Hindlimb muscle (tissue), 1 donor: ENCODE measurements at regions not wholly inside any gene's neighbourhood (a gene's known extent, or its start where the extent isn't known, plus 50 kb on each side); places are given as distances from the start of the nearest gene placed in this dataset.
A peak's percentile ranks its signal among the peaks of the same experiment; 100 is the strongest.
"Not testable (repeated sequence)": the region's sequence is repeated elsewhere in the genome, so short reads cannot be mapped to it uniquely, and the experiment has no call there.

ENCODE experiments used
- DNase-seq: peaks from one replicate; pipeline ENCODE4 v3.0.0-alpha.2; 2013

DNA sequence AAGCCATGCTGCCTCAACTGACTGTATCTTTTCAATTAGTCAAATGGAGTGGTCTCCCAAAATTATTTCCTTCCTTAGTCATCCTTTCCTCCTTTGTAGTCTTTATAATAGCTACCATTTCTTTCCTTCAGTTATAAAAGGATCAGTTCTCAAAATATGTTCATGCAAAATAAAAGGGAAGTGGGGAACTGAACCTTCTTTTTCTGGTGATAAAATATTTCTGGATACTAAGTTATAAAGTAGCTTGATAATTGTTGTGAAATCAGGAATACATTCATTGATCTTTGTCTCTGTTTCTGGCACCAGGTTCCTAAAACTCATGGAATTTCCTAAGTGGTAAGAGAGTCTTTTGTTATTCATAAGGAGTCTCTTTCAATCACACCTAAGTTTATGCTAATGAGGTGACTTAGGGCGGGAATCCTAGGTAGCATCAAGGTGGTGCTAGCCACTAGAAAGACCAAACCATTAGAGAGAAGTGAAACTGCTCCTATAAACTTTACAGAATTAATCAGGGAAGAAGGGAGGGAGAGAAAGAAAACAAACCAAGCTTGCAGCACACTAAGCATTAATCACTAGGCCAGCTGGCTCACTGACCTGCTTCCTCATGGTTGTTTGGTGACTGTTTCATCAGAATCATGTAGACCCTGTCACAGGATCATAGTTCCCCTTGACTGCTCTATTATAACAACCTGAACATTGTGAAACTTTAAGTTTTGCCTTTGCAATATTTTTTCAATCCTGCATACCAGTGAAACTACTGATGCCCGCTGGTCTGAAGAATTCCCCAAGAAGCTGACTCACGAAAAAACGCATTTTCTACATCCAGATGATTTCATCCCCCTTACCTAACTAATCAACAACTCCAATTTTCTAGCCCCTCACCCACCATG lies 161.6 kb upstream of the PTBP2 start:
- DNase-seq, result no peak

DNA sequence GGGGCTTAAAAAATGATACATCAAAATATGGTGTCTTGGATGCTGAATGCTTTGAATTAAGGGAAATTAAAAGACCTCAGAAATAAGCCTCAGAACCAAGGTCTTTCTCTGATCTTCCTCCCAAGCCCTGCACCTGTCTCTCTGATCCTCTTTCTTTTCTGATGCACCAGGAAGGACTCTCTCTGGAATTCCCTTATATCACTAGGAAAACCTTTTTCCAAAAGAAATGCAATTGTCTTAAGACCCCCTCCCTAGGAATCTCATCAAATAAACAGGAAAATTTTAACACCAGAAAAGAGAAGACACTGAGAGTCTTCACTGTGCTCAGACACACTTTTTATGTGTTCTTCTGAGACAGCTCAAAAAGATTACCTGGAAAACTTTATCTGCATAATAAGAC lies 159.5 kb upstream of the PTBP2 start:
- DNase-seq, result no peak

DNA sequence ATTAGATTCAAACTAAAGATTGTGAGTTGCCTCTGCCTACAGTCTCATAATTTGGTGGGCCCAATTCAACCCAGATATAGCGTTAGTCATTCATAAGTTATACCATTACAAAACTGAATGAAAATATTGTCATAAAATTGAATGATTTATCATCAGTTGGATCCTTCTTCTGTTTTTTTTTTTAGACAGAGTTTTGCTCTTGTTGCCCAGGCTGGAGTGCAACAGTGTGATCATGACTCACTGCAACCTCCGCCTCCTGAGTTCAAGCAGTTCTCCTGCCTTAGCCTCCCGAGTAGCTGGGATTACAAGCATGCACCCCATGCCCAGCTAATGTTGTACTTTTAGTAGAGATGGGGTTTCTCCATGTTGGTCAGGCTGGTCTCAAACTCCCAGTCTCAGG lies 157.2 kb upstream of the PTBP2 start:
- DNase-seq, result not testable (repeated sequence)

DNA sequence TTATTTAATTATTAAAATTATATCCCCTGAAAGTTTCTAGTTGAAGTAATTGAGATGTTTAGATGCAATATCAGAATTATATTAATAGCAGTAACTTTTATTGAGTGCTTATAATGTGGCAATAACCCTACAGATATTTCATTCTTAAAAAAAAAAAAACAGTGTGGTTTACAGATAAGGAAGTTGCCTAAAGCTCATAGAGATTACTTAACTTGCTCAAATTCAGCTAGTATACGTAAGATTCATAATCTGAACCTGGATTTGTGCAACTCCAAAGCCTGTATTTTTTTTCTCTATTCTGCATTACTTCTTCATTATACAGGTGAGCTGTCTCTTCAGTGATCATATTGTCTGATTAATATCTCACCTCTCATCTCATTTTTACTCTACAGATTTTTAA lies 156.0 kb upstream of the PTBP2 start:
- DNase-seq, result no peak

DNA sequence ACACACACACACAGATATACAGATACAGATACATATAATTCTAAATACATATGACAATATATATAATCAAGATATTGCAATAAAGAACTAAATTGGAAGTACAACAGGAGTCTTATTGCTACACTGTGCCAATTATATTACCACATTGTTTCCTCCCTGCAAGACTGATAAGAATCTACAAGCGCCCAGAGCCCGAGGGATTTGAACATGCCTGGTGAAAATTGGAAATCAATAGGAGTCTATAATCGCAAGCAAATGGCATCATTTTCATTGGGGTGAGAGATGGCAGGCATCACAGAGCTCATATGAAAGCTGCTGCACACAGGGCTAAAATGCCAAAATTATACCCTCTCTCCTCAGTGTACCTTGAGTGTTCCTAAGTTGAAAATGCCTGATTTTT lies 152.9 kb upstream of the PTBP2 start:
- no peak for DNase-seq

DNA sequence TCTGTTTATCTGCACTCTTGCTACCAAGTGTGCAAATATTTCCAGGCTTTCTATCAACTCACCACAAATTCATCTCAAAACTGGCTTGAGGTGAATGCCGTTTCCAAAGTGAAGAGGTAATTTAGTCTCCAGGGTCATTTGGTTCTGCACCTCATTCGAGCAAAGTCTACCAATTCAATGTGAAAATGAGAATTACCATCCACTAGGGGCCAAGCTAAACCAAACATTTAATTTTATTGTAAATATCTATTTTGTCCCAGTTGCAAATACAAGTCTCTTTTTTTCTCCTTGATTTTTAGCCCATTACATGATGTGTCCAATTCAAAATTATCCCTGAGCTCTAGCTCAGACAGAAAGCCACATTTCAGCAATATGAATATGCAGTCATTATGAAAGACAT lies 152.3 kb upstream of the PTBP2 start:
- DNase-seq, result no peak

DNA sequence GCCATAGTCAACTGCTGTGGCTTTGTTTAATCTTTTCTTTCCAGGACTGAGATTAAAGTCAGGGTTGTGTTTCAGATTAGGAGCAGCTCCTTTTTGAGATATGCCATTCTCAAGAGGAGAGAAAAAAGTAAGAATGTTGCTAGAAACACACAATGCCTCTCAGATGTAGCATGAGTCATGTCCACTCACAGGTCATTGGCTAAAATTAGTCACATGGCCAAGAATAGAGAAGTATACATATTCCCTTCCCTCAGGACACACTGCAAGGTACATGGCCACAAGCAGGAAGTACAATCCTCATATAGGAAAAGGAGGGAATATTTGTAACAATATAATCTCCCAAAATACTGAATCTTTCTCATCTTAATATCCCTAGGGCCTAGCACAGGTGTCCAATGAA lies 141.9 kb upstream of the PTBP2 start:
- no peak for DNase-seq

DNA sequence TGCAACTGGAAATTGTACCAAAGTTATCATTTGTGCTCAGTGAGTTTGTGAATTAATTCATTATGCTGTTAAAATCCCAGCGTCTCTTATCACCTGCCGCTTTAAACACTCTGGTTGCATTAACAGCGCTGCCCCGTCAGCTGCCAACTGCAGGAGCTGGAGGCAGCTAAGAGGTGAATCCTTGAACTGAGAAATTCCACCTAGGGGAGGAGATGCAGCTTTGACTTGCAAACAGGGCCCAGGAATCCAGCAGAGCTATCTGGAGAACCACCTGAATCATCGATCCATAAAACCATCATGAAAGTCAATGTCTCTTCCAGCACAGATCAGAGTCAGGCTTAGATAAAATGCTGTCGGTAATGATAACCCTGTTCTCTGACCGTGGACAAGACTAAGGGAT lies 140.7 kb upstream of the PTBP2 start:
- no peak for DNase-seq

DNA sequence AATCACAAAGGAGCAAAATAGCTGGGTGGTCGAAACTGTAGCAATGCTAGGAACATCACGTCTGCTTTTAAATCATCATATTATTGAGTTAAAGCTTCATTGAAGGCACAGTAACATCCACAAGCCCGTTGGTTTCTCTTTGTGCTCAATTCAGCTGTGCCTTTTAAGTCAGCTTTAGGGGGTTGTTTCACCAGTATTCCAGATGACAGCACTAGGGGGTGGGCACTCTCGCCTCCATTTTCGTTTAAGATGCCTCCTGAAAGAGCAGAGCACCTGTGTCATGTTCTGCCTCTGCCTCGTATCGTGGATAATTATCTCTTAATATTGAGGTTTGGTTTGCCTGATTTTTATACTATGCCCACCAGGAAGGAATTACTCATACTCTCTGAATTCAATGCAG lies 139.8 kb upstream of the PTBP2 start:
- no peak for DNase-seq

DNA sequence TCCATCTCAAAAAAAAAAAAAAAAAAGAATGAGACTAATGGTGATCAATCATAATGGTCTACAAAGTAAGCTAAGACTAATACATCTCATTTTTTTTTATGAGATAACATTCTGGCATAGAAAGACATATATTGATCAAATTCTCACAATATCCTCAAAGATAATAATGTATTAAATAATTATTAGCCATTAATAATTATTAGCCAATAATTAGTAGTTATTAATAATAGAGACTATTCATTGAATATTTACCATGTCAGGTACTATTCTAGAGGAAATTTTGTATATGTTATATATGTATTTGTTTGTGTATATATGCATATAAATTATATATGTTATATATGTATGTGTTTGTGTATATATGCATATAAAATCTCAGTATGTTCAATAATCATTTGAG lies 137.7 kb upstream of the PTBP2 start:
- no peak for DNase-seq

DNA sequence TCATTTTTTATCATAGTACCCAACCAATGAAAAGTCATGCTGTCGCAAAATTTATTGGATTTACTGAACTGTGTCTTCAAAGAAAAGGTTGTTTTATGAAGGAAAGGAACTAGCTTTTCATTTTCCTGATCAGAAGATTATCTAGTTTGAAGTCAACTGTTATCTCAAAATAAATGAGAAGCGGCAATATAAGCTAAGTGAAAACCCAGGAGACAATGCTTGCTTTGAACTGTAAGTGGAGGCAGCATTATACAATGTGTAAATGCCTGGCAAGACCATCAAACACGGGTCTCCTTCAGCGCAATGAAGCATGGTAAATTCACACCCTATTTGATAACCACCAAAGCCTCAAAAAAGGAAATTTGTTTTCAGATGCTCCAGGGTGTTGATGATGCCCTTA lies 134.4 kb upstream of the PTBP2 start:
- DNase-seq, result no peak

DNA sequence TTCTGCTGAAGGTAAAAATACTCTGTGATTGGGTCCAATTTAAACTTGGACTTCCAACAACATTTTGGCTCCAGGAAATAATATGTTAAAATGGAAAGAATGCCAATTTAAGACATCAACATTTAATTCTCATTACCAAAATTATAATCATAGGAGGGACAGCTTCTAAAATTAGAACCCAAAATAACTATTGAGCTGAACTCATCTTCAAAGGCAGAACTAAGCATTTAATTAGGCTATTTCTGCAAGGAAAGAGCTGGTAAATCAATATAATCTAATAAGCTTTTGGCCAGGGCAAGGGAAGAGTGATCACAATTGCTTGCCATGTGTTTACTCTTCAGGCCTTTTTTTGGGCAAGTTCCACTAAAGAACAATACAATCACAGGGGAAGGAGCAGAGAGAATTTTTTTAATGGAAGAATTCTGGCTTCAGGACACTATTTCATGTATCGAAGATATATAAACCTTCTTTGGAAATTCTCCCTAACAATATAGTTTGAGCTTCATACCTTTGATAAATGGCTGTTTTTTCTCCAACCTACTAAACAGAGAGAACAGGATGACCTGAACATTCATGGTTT lies 133.1 kb upstream of the PTBP2 start:
- DNase-seq, result peak; percentile 15

DNA sequence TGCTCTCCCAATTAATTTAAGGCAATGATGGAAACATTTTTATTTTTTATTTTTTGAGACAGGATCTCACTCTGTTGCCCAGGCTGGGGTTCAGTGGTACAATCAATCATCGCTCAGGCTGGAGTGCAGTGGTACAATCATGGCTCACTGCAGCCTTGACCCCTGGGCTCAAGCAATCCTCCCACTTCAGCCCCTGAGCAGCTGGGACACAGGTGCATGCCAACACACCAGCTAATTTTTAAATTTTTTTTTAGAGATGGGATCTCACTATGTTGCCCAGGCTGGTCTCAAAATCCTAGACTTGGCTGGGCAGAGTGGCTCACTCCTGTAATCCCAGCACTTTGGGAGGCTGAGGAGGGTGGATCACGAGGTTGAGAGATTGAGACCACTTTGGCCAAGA lies 126.1 kb upstream of the PTBP2 start:
- not testable (repeated sequence) for DNase-seq

DNA sequence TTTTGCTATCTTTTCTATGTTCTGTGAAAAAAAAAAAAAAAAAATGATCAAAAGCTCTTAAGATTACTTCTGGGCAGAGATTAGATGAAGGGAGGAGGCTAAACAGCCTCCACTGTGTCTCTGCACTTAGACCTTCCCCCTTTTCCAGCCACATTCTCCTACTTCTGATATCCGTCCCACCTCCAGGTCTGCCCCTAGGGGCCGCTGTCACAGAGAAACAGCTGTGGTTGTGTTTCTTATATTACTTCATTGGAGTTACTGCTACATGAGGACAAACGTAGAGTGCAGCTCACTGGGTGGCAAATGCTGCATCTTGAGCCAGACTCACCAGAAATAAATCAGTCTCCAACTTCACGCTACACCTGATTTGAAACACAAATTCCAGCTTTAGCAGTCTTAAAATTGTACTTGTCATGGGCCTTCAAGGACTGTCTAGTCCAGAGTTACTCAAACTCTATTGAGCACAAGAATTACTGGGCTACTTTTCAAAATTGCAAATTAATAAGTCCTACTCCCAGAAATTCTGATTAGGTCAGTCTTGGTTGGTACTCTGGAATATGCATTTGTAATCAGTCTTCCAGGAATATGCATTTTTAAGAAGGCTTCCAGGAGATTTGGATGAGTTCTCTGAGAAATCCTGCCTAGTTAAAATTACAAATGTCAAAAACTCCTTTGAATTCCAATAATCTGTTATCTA lies 125.2 kb upstream of the PTBP2 start:
- peak; percentile 41 for DNase-seq

DNA sequence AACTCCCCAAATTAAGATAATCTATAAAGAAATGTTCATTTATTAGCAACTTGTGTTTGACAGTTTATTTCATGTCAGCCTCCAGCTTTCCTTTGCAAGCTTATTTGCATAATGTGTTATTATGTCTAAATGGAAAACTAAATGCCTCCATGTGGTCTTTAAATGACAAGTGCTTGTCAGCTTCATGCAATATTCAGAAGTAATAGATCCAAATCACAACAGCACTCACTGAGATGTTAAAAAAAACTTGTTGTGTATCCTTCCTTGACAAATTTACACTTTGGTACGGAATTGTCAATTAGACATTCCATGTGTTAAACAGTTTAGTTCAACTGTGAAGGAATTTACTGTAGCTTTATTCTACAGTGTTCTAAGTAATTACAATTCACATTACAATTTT lies 124.4 kb upstream of the PTBP2 start:
- no peak for DNase-seq

DNA sequence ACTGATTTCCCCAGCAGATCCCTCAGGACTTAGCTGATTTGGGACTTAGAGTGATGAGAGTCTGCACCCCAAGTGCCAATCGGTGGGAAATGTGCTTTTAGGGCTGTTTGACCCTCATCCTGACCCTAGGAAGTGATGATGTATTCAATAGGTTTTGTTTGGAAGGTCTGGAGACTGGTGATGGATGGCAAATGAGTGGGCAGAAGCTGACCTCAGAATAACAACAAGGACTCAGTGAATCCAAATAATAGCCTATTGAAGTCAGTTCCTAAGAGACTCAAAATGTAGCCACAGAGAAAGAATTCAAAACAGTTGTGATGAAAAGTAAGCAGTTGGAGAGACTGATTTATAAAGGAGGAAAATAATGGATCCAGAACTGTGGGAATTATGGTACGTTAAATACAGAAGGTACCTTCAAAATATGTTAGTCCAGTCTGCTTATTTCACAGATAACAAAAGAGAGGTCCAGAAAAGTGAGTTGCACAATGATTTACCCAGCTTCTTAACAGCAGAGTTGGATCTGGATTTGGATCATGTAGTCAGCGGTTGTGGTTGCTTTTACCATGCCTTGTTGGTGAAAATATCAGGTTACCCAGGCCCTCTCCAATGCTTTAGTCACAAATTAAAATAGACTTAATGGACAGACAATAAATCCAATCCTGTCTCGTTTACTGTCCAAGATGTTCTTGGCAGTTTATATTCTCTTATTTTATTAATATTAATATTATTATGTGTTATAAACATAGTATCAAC lies 123.0 kb upstream of the PTBP2 start:
- DNase-seq, result no peak

DNA sequence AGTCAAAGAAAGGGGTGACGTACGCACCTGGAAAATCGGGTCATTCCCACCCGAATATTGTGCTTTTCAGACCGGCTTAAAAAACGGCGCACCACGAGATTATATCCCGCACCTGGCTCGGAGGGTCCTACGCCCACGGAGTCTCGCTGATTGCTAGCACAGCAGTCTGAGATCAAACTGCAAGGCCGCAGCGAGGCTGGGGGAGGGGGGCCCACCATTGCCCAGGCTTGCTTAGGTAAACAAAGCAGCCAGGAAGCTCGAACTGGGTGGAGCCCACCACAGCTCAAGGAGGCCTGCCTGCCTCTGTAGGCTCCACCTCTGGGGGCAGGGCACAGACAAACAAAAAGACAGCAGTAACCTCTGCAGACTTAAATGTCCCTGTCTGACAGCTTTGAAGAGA lies 117.0 kb upstream of the PTBP2 start:
- not testable (repeated sequence) for DNase-seq

DNA sequence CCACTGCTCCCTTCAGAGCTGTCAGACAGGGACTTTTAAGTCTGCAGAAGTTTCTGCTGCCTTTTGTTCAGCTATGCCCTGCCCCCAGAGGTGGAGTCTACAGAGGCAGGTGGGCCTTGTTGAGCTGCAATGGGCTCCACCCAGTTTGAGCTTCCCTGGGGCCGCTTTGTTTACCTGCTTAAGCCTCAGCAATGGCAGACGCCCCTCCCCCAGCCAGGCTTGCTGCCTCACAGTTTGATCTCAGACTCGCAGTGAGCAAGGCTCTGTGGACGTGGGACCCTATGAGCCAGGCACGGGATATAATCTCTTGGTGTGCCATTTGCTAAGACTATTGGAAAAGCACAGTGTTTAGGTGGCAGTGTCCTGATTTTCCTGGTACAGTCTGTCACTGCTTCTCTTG lies 104.2 kb upstream of the PTBP2 start:
- DNase-seq, result not testable (repeated sequence)

DNA sequence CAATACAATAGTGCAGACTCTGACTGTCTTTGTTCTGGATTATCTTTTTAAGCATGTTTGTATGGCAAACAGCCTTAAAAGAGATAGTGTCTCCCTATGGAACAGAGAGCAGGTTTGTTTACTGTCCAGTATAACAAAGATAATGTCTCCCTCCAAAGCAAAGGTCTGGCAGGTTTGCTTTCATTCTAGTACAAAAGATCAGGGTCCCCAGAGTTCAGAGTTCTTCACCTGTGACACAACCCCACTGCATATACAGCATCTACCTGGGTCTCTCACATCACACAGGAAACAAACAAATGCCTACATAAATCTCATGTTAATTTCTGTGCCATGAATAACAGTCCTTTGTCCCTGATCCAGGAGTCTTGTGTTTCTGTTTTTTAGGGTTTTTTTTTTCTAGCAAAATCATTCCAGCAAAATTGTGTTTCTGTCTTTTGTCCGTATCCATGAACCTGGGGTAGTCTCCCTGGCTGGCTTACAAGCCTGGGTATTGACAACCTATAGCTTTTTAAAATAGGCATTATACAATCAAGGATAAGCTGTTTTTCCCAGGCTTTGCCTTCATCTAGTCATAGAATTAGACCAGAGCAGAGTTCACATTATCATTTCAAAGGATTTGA lies 89.4 kb upstream of the PTBP2 start:
- no peak for DNase-seq

DNA sequence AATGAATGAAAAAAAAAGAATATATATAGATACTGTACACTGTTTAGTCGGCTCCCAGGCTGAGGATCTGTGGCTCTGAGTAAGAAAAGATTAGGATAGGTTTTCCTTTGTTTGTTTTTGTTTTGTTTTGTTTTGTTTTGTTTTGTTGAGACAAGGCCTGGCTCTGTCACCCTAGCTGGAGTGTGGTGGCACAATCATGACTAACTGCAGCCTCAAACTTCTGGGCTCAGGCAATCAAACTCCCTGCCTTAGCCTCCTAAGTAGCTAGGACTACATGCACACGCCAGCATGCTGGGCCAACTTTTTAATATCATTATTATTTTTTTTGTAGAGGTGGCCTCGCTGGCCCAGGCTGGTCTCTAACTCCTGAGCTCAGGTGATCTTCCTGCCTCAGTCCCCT lies 87.9 kb upstream of the PTBP2 start:
- DNase-seq, result no peak

DNA sequence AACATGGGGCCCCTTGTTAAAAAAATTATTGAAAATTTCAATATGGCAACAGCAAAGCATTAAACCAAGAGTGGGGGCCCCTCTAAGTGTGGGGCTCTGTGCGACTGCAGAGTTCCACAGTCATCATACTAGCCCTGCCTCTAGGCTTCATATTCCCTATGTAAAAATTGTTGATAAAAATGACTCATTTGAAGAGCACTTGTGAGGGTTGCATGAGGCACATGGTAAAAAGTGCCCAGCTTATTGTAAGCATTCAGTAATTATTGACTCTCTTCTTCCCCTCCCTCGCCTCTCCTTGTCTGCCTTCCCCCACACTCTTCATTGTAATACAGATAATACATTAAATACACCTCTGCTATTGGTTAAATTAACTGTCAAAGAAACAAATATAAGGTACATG lies 86.7 kb upstream of the PTBP2 start:
- DNase-seq, result no peak

DNA sequence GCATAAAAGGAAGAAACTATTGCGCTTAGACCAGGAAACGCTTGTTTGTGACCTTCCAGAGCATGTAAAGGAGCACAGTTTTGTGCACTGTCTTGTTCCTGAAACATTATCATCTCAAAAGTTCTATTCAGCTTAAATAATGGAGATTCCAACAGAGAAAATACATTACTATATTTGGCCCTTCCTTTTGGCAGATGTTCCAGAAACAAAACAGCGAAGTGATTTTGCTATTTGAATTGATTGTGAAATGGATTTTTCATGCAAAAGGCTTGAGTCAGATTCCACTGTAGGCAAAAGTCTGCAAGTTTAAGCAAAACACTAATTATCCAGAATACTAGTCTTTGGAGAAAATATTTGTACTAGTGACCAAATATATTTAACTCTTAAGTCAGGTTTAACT lies 80.3 kb upstream of the PTBP2 start:
- DNase-seq, result peak; percentile 24

DNA sequence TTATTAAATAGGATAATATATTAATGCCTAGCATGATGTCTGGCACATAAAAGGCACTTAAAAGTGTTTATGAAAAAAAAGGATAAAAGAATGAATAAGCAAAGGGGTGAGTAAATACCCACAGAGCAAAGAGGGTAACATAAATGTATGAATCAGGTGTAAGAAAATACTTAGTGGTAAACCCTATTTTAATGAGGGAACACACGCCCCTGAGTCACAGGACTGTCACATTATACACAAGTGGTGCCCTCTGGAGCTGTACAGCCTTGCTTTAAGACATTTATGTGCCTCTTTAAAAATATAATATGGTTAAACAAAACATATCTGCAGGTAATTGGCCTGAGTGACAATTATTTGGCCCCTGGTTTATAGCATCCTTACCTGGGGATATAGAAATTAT lies 78.1 kb upstream of the PTBP2 start:
- DNase-seq, result no peak
